Ascending aorta (tissue), 2 donors: ENCODE measurements at regions not wholly inside any gene's neighbourhood (a gene's known extent, or its start where the extent isn't known, plus 50 kb on each side); places are given as distances from the start of the nearest gene placed in this dataset.

Experiments used
- DNase-seq, 2 donors: peaks; one replicate each; pipeline ENCODE4 v3.0.0-alpha.2; 2019; ENCODE audit warnings: low spot score in 2 of 2
- H3K27ac ChIP-seq, 2 donors: fragments of 200-600 bp; sonication (generic); one replicate each; pipeline ENCODE4 v1.5.1; 2016 to 2017; ENCODE audit warnings: mild to moderate bottlenecking in 1 of 2
- H3K27me3 ChIP-seq: fragments of 200-600 bp; sonication (generic); one replicate; pipeline ENCODE4 v1.5.1; 2017
- H3K36me3 ChIP-seq, 2 donors: fragments of 200-600 bp; sonication (generic); one replicate each; pipeline ENCODE4 v1.5.1; 2016
- H3K4me1 ChIP-seq, 2 donors: fragments of 200-600 bp; sonication (generic); one replicate each; pipeline ENCODE4 v1.5.1; 2016 to 2017; ENCODE audit warnings: mild to moderate bottlenecking in 1 of 2
- H3K4me3 ChIP-seq, 2 donors: fragments of 200-600 bp; sonication (generic); one replicate each; pipeline ENCODE4 v1.5.1; 2016 to 2017; ENCODE audit warnings: mild to moderate bottlenecking in 1 of 2
- H3K9me3 ChIP-seq, 2 donors: fragments of 200-600 bp; sonication (generic); one replicate each; pipeline ENCODE4 v1.5.1; 2016
- intact Hi-C: fragments of 100-400 bp; cut with DNase I; formaldehyde crosslinking; loops from one replicate; pipeline ENCODE4 v1.15.1; 2023
- TF ChIP-seq, protein P1 (sequence below), 3 experiments: fragments of 200-600 bp in 2 of 3; fragments of 450-650 bp in 1 of 3; sonication (generic) in 2 of 3; IDR thresholded peaks; one replicate each; pipeline ENCODE4 v1.5.1; 2016 to 2019; ENCODE audit warnings: antibody characterized with exemption in 3 of 3, mild to moderate bottlenecking in 1 of 3, moderate library complexity in 1 of 3

DNA sequence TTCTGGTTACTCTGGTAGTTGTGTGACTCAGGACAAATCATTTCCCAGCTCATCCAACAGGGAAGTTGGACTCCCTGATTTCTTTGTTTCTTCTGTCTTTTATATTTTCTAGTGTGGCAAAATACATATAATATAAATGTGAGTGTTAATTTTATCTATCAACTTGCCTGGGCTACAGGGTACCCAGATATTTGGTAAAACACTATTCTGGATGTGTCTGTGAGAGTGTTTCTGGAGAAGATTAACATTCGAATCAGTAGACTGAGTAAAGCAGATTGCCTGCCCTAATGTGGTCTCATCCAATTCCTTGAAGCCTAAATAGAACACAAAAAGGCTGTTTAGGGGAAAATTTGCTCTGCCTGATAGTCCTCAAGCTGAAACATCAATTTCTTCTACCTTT is 91.1 kb upstream of the EPCAM start:
- H3K36me3 ChIP-seq = no peaks in the 10 kb centered on the region
- H3K9me3 ChIP-seq = no peaks in the 10 kb centered on the region
- no peak for DNase-seq
- TF ChIP-seq, protein P1, sequence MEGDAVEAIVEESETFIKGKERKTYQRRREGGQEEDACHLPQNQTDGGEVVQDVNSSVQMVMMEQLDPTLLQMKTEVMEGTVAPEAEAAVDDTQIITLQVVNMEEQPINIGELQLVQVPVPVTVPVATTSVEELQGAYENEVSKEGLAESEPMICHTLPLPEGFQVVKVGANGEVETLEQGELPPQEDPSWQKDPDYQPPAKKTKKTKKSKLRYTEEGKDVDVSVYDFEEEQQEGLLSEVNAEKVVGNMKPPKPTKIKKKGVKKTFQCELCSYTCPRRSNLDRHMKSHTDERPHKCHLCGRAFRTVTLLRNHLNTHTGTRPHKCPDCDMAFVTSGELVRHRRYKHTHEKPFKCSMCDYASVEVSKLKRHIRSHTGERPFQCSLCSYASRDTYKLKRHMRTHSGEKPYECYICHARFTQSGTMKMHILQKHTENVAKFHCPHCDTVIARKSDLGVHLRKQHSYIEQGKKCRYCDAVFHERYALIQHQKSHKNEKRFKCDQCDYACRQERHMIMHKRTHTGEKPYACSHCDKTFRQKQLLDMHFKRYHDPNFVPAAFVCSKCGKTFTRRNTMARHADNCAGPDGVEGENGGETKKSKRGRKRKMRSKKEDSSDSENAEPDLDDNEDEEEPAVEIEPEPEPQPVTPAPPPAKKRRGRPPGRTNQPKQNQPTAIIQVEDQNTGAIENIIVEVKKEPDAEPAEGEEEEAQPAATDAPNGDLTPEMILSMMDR (IDR thresholded peaks at IDR 0.05) = no peak
- H3K27ac ChIP-seq = no peak overlapping the region
- no peaks in the 10 kb centered on the region for H3K27me3 ChIP-seq
- no peak overlapping the region for H3K4me3 ChIP-seq
- intact Hi-C loops = no loop called here
- peaks cover 4 to 5% of the 10 kb centered on the region in 2 donors for H3K4me1 ChIP-seq

DNA sequence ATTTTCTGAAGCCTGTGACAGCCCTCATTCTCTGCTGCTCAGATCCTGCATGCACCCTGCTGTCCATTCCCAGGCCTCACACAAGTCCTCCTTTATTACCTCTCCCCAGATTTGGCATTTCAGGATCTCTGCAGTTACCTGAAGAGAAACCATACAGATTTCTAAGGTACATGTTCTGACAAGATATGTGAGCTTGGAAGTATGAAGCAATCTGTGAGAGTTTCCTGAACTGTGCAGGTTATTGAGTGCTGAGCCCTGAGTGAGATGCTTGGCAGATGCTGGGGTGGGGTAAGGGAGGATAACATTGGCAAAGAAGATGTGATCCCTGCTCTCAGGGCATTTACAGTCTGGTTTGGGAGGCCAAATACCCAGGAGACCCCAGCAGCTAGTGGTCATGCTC is 91.9 kb upstream of the EPCAM start:
- TF ChIP-seq, protein P1 (IDR thresholded peaks at IDR 0.05) = no peak
- intact Hi-C loops = no loop called here
- DNase-seq = no peak
- no peaks in the 10 kb centered on the region for H3K27me3 ChIP-seq
- H3K4me1 ChIP-seq = peaks cover 8 to 11% of the 10 kb centered on the region in 2 donors
- no peak overlapping the region for H3K27ac ChIP-seq
- H3K4me3 ChIP-seq = no peak overlapping the region
- no peaks in the 10 kb centered on the region for H3K36me3 ChIP-seq
- H3K9me3 ChIP-seq = no peaks in the 10 kb centered on the region

DNA sequence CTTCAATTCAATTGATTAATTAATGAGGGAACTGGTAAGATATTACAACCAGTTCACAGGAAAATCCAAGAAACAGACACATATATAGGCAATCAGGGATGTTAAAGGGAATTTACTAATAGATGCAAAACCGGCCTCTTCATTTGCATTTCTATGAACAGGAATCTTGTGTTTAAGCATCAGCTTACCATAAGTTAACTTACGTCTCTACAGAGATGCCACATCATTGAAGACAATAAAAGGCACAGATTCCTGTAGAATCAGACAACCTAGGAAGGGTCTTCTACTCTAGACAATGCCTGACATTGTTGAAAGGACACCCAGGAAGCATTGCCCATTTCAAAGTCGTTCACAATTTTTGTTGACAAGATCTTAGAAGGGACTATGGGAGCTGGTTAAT is 93.0 kb upstream of the EPCAM start:
- no peak for DNase-seq
- H3K4me1 ChIP-seq = peaks cover 11 to 14% of the 10 kb centered on the region in 2 donors
- no peaks in the 10 kb centered on the region for H3K9me3 ChIP-seq
- no peak overlapping the region for H3K4me3 ChIP-seq
- H3K36me3 ChIP-seq = no peaks in the 10 kb centered on the region
- no peak overlapping the region for H3K27ac ChIP-seq
- intact Hi-C loops = no loop called here
- TF ChIP-seq, protein P1 (IDR thresholded peaks at IDR 0.05) = no peak
- H3K27me3 ChIP-seq = no peaks in the 10 kb centered on the region

DNA sequence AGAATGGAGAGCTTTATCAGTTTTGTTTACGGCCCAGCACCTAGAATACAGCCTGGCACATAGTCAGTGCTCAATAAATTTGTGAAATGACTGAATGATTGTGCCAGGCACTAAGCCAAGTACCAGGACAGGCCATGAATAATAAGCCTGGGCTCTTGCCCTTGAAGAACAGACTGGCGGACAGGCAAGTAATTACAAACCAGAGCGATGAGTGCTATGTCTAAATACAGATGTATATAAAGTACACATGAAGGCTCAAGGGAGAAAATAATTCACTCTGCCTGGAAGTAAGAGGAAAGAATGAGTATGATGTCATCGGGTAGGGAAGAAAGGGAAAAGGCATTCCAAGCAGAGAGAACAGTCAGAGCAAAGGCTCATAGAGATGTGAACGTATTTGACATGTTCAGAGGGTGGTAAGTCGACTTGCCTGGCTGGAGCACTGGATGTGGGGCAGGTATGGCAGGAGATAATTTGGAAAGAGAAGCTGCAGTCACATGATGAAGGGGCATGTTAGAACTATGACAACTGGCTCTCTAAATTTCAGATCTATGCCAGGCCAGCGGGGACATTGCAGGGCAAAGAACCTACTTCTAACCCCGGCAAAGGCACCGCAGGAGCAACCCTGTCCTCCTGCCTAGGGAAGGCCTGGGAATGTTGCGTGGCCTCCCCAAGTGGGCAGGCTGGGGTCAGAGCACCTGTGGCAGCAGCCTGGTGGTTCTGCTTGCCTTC is 94.9 kb upstream of the EPCAM start:
- intact Hi-C loops = loop anchor here (2.0 to 5.0 kb wide), 3 partner anchors 43 to 357 kb away; partner anchors contain the start of gene MCFD2
- H3K27ac ChIP-seq = peak overlapping the region; percentile 82 to 86
- DNase-seq = no peak
- no peaks in the 10 kb centered on the region for H3K27me3 ChIP-seq
- H3K4me3 ChIP-seq = no peak overlapping the region
- H3K36me3 ChIP-seq = no peaks in the 10 kb centered on the region
- H3K9me3 ChIP-seq = no peaks in the 10 kb centered on the region
- TF ChIP-seq, protein P1 (IDR thresholded peaks at IDR 0.05) = no peak
- peaks cover 11 to 19% of the 10 kb centered on the region in 2 donors for H3K4me1 ChIP-seq

DNA sequence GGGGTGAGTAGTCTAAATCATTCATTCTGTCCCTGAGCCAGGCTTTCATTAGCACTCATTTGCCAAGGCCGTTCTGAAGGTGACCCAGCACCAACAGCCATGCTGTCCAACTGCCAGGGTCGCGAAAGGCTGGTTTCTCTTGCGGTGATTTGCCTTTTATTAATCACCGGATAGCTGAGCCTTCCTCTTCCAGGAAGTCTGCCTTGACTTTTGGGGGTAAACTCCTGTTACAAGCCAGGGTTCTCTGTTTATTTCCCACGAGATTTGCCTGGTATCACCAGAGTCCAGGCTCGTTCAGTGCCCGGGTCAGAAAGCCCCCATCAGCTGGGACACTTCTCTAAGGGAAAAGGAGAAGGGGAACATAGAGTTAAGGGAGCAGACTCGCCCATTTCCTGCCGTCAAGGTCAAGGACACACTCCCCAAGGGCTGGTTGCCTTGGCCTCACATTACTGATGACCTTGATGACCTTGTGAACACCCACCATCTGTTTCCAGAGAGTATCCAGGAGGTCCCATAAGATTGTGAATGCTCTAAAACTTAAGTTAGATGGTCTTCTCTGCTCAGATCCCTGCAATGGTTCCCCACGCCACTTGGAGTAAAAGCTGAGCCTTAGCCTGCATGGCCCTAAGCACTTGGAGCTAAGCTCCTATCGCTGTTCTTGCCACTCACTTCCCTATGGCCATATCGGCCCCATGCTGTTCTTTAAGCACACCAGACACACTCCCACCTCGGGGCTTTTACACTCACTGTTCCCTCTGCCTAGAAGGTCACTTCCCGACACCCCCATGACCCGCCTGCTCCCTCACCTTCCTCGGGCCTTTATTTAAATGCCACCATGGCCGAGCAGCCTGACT is 96.0 kb upstream of the EPCAM start:
- no peak for DNase-seq
- H3K4me3 ChIP-seq = peak overlapping the region; percentile 40 to 55
- H3K4me1 ChIP-seq = peaks cover 11 to 23% of the 10 kb centered on the region in 2 donors
- no peaks in the 10 kb centered on the region for H3K36me3 ChIP-seq
- H3K27ac ChIP-seq = peak overlapping the region; percentile 37 to 82
- TF ChIP-seq, protein P1 (IDR thresholded peaks at IDR 0.05) = no peak
- intact Hi-C loops = loop anchor here (5.0 kb wide), 1 partner anchor 356 kb away; the partner anchor contains the start of gene MCFD2
- no peaks in the 10 kb centered on the region for H3K9me3 ChIP-seq
- no peaks in the 10 kb centered on the region for H3K27me3 ChIP-seq
